Keratinocyte (primary cell): ENCODE measurements at regions not wholly inside any gene's neighbourhood (a gene's known extent, or its start where the extent isn't known, plus 50 kb on each side); places are given as distances from the start of the nearest gene placed in this dataset.
A peak's percentile ranks its signal among the peaks of the same experiment; 100 is the strongest.

Source experiments
- DNase-seq: peaks from one replicate; pipeline ENCODE4 v3.0.0-alpha.2; 2011; ENCODE audit warnings: low read depth, missing footprints, low spot score
- FAIRE-seq: peaks from 2 replicates; lab custom pipeline; 2011; peaks lifted over from hg19 to GRCh38; lab: Jason Lieb, UNC
- H2AFZ ChIP-seq: 2 replicates; pipeline ENCODE4 v1.6.0; 2012; ENCODE audit warnings: low read length, control low read depth, inconsistent platforms; ENCODE audit not compliant: control insufficient read depth
- H3K27ac ChIP-seq: 2 replicates; pipeline ENCODE4 v1.5.1; 2011; ENCODE audit warnings: low read length; ENCODE audit not compliant: control insufficient read depth, insufficient read depth
- H3K27me3 ChIP-seq: 3 replicates; pipeline ENCODE4 v1.6.0; 2011; ENCODE audit warnings: low read length; ENCODE audit not compliant: control insufficient read depth, insufficient read depth; ENCODE audit errors: extremely low read depth
- H3K36me3 ChIP-seq, 2 experiments: 2 replicates in 1 of 2; 3 replicates in 1 of 2; pipeline ENCODE4 v1.5.1; 2011; ENCODE audit warnings: low read length in 2 of 2, mild to moderate bottlenecking in 1 of 2; ENCODE audit not compliant: control insufficient read depth in 2 of 2, insufficient read depth in 2 of 2; ENCODE audit errors: extremely low read depth in 1 of 2
- H3K4me1 ChIP-seq: 3 replicates; pipeline ENCODE4 v1.5.1; 2011; ENCODE audit warnings: low read length; ENCODE audit not compliant: control insufficient read depth, insufficient read depth; ENCODE audit errors: extremely low read depth
- H3K4me2 ChIP-seq: 3 replicates; pipeline ENCODE4 v1.6.0; 2011; ENCODE audit warnings: low read depth, low read length; ENCODE audit not compliant: control insufficient read depth, insufficient read depth; ENCODE audit errors: extremely low read depth
- H3K4me3 ChIP-seq, 3 experiments: fragments of 200-600 bp in 1 of 3; sonication (generic) in 1 of 3; 2 replicates in 2 of 3; 3 replicates in 1 of 3; pipeline ENCODE4 v1.5.1; 2011 to 2016; ENCODE audit warnings: low read length in 3 of 3, mild to moderate bottlenecking in 3 of 3, control low read depth in 2 of 3, inconsistent platforms in 1 of 3, low read depth in 1 of 3, mixed read lengths in 1 of 3, mixed run types in 1 of 3, moderate library complexity in 1 of 3; ENCODE audit not compliant: control insufficient read depth in 2 of 3, insufficient read depth in 2 of 3; ENCODE audit errors: extremely low read depth in 1 of 3
- H3K79me2 ChIP-seq: 2 replicates; pipeline ENCODE4 v1.6.0; 2012; ENCODE audit warnings: low read length; ENCODE audit not compliant: control insufficient read depth, insufficient read depth
- H3K9ac ChIP-seq: 3 replicates; pipeline ENCODE4 v1.6.0; 2011; ENCODE audit warnings: low read length; ENCODE audit not compliant: control insufficient read depth, insufficient read depth; ENCODE audit errors: extremely low read depth
- H3K9me1 ChIP-seq: 3 replicates; pipeline ENCODE4 v1.6.0; 2011; ENCODE audit warnings: low read length; ENCODE audit not compliant: control insufficient read depth, insufficient read depth; ENCODE audit errors: extremely low read depth
- H3K9me3 ChIP-seq: 2 replicates; pipeline ENCODE4 v1.5.1; 2012; ENCODE audit warnings: low read depth, low read length; ENCODE audit not compliant: control insufficient read depth
- H4K20me1 ChIP-seq: 3 replicates; pipeline ENCODE4 v1.6.0; 2011; ENCODE audit warnings: low read length; ENCODE audit not compliant: control insufficient read depth, insufficient read depth; ENCODE audit errors: extremely low read depth
- CTCF ChIP-seq, 3 experiments: IDR thresholded peaks in 1 of 3; conservative IDR thresholded peaks in 1 of 3; optimal IDR thresholded peaks in 1 of 3; 2 replicates in 2 of 3; 3 replicates in 1 of 3; pipeline versions ENCODE3 to v1.5.1; 2011; ENCODE audit warnings: low read length in 3 of 3, mild to moderate bottlenecking in 3 of 3, moderate library complexity in 2 of 3, control low read depth in 1 of 3, inconsistent platforms in 1 of 3; ENCODE audit not compliant: insufficient read depth in 2 of 3; ENCODE audit errors: extremely low read depth in 1 of 3
- EZH2 ChIP-seq: IDR thresholded peaks from one replicate; pipeline ENCODE4 v1.6.1; 2012; ENCODE audit warnings: inconsistent platforms, mild to moderate bottlenecking, low read length, moderate library complexity
- dilution Hi-C: fragments of 300-500 bp; cut with MboI; formaldehyde crosslinking; loops from one replicate; pipeline ENCODE4 v1.7.0; 2020; ENCODE audit warnings: low sequenced_read_pairs; ENCODE audit not compliant: extremely low pct_ligation_motif_present

GRCh38 chr20:22795433-22795832, 211.1 kb upstream of the FOXA2 start:
- H2AFZ ChIP-seq, result no peak overlapping the region
- H3K9me1 ChIP-seq, result no peaks in the 10 kb centered on the region
- peak; percentile 87 for FAIRE-seq
- no peaks in the 10 kb centered on the region for H3K9me3 ChIP-seq
- DNase-seq, result no peak
- H3K4me1 ChIP-seq, result peaks cover 50% of the 10 kb centered on the region
- no peaks in the 10 kb centered on the region for H3K79me2 ChIP-seq
- H3K36me3 ChIP-seq, result no peaks in the 10 kb centered on the region
- H3K27me3 ChIP-seq, result no peaks in the 10 kb centered on the region
- H3K4me2 ChIP-seq, result no peak overlapping the region
- H3K27ac ChIP-seq, result peak overlapping the region; percentile 10
- H4K20me1 ChIP-seq, result no peaks in the 10 kb centered on the region
- no peak overlapping the region for H3K9ac ChIP-seq
- TF ChIP-seq CTCF (optimal IDR thresholded peaks at IDR 0.05 in 1 of 3, IDR thresholded peaks at IDR 0.05 in 1 of 3, conservative IDR thresholded peaks at IDR 0.05 in 1 of 3; ENCODE audit: extremely low read depth in 1 of 3, insufficient read depth in 2 of 3, low read length in 3 of 3), result no peak
- H3K4me3 ChIP-seq, result no peak overlapping the region
- dilution Hi-C loops, result no loop called here

- H3K27ac ChIP-seq, result peak overlapping the region; percentile 10
- no peaks in the 10 kb centered on the region for H3K9me1 ChIP-seq
- H3K9ac ChIP-seq, result no peak overlapping the region
- no peaks in the 10 kb centered on the region for H4K20me1 ChIP-seq
- peak; percentile 54 for DNase-seq
- TF ChIP-seq EZH2, result no peak
- TF ChIP-seq CTCF (optimal IDR thresholded peaks at IDR 0.05 in 1 of 3, IDR thresholded peaks at IDR 0.05 in 1 of 3, conservative IDR thresholded peaks at IDR 0.05 in 1 of 3; ENCODE audit: extremely low read depth in 1 of 3, insufficient read depth in 2 of 3, low read length in 3 of 3), result no peak
- dilution Hi-C loops, result no loop called here
- no peaks in the 10 kb centered on the region for H3K9me3 ChIP-seq
- H3K4me3 ChIP-seq, result no peak overlapping the region
- no peaks in the 10 kb centered on the region for H3K79me2 ChIP-seq
- no peak overlapping the region for H3K4me2 ChIP-seq
- peaks cover 50% of the 10 kb centered on the region for H3K4me1 ChIP-seq
- H3K36me3 ChIP-seq, result no peaks in the 10 kb centered on the region
- no peaks in the 10 kb centered on the region for H3K27me3 ChIP-seq
- FAIRE-seq, result no peak
- H2AFZ ChIP-seq, result no peak overlapping the region
These were observed 211.5 kb upstream of the FOXA2 start for GRCh38 chr20:22795871-22796270.
